NB4 (cell line): ENCODE measurements at regions not wholly inside any gene's neighbourhood (a gene's known extent, or its start where the extent isn't known, plus 50 kb on each side); places are given as distances from the start of the nearest gene placed in this dataset.

ENCODE experiments used
- CTCF ChIP-seq: IDR thresholded peaks from one replicate; pipeline ENCODE4 v1.5.1; 2012; ENCODE audit warnings: low read depth, low read length
- POLR2A ChIP-seq: IDR thresholded peaks from 2 replicates; pipeline ENCODE4 v1.6.1; 2011; ENCODE audit warnings: mild to moderate bottlenecking; ENCODE audit not compliant: insufficient read length; ENCODE audit errors: extremely low read depth
- TF ChIP-seq, protein P1 (sequence below): IDR thresholded peaks from 2 replicates; pipeline ENCODE4 v1.6.1; 2011; ENCODE audit warnings: low read depth, low read length

DNA sequence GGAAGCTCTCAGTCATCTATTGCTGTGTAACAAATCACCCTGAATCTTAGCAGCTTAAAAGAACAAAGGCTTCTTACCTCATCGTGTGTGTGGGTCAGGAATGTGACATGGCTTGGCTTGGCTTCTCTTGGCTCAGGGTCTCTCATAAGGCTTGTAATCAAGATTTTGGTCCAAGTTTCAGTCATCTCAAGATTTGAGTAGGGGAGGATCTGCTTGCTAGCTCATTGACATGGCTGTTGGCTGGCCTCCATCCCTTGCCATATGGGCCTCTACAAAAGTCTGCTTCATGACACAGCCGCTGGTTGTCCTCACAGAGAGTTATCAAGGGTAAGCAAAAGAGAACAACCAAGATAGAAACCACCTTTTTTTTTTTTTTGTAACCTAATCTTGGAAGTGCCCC lies 207.7 kb downstream of the PTPRC start:
- TF ChIP-seq CTCF = no peak
- no peak for TF ChIP-seq POLR2A
- TF ChIP-seq, protein P1, sequence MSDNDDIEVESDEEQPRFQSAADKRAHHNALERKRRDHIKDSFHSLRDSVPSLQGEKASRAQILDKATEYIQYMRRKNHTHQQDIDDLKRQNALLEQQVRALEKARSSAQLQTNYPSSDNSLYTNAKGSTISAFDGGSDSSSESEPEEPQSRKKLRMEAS = no peak
